HCT116 (cell line): ENCODE measurements at regions not wholly inside any gene's neighbourhood (a gene's known extent, or its start where the extent isn't known, plus 50 kb on each side); places are given as distances from the start of the nearest gene placed in this dataset.

ENCODE experiments used
- ATAC-seq: fragments of 200-7000 bp; cut with Tn5 transposase; 2 replicates; pipeline ENCODE4 v1.9.1; 2020; ENCODE audit warnings: mild to moderate bottlenecking, moderate library complexity
- BruUV-seq: library from RNA; stranded (reverse); fragments of 400-500 nt; replicated peaks from 2 replicates; lab custom pipeline; 2021; lab: Mats Ljungman, UMichigan
- CTCF ChIA-PET: fragments of 300-600 bp; sonication (Branson Sonifier 250); formaldehyde crosslinking; loops from one replicate; lab custom pipeline; 2021; ENCODE audit warnings: antibody characterized with exemption; lab: Charles Lee
- POLR2A ChIA-PET: fragments of 300-600, 350-600 bp; sonication (Branson Sonifier 250); formaldehyde crosslinking; loops from one replicate; lab custom pipeline; 2021; ENCODE audit warnings: antibody characterized with exemption; lab: Charles Lee
- RAD21 ChIA-PET, 2 experiments: fragments of 300-600 bp; sonication (Branson Sonifier 250); formaldehyde crosslinking; loops; one replicate each; lab custom pipeline; 2023; ENCODE audit warnings: low total read pairs in 2 of 2; ENCODE audit not compliant: uncharacterized antibody in 2 of 2, unreplicated experiment in 2 of 2, low non-redundant PET in 1 of 2; lab: Charles Lee
- DNase-seq: peaks from one replicate; pipeline ENCODE4 v3.0.0-alpha.2; 2010; ENCODE audit warnings: low read depth, low spot score
- H2AFZ ChIP-seq: fragments of 200-600 bp; shearing (Covaris generic), sonication (generic); 2 replicates; pipeline ENCODE4 v1.6.1; 2017; ENCODE audit warnings: low read depth, mixed run types, mixed read lengths, antibody characterized with exemption, low read length; ENCODE audit not compliant: poor library complexity, severe bottlenecking
- H3K27ac ChIP-seq: 2 replicates; pipeline ENCODE4 v1.5.1; 2012; ENCODE audit warnings: low read depth, low read length
- H3K27me3 ChIP-seq: fragments of 200-600 bp; sonication (generic); 2 replicates; pipeline ENCODE4 v1.6.1; 2016; ENCODE audit warnings: mixed run types, low read length, mixed read lengths; ENCODE audit not compliant: insufficient read depth
- H3K36me3 ChIP-seq, 2 experiments: fragments of 200-500 bp in 1 of 2; fragments of 200-600 bp in 1 of 2; sonication (Bioruptor generic) in 1 of 2; sonication (generic) in 1 of 2; 2 replicates each; pipeline versions ENCODE4 v1.5.1 to v1.6.1; 2014 to 2016; ENCODE audit warnings: low read length in 2 of 2, inconsistent platforms in 1 of 2, mixed read lengths in 1 of 2, mixed run types in 1 of 2; ENCODE audit not compliant: insufficient read depth in 2 of 2, control insufficient read depth in 1 of 2
- H3K4me1 ChIP-seq, 2 experiments: fragments of 200-600 bp in 1 of 2; sonication (generic) in 1 of 2; 2 replicates each; pipeline versions ENCODE4 v1.5.1 to v1.6.1; 2012 to 2017; ENCODE audit warnings: low read length in 2 of 2, inconsistent platforms in 1 of 2, mild to moderate bottlenecking in 1 of 2, mixed read lengths in 1 of 2, mixed run types in 1 of 2, moderate library complexity in 1 of 2; ENCODE audit not compliant: insufficient read depth in 2 of 2, control insufficient read depth in 1 of 2
- H3K4me2 ChIP-seq: fragments of 200-600 bp; sonication (generic); 2 replicates; pipeline ENCODE4 v1.6.1; 2017; ENCODE audit warnings: mixed run types, low read length, mixed read lengths
- H3K4me3 ChIP-seq, 2 experiments: fragments of 200-600 bp in 1 of 2; sonication (generic) in 1 of 2; replicated peaks in 1 of 2; 2 replicates each; pipeline ENCODE4 v1.5.1; 2011 to 2016; ENCODE audit warnings: low read length in 2 of 2, control low read depth in 1 of 2, low read depth in 1 of 2, mild to moderate bottlenecking in 1 of 2, mixed read lengths in 1 of 2, mixed run types in 1 of 2
- H3K79me2 ChIP-seq: fragments of 200-600 bp; sonication (generic); 2 replicates; pipeline ENCODE4 v1.6.1; 2017; ENCODE audit warnings: mild to moderate bottlenecking, mixed run types, low read length, moderate library complexity, mixed read lengths; ENCODE audit not compliant: insufficient read depth
- H3K9ac ChIP-seq: fragments of 200-600 bp; sonication (generic); 2 replicates; pipeline ENCODE4 v1.6.1; 2016; ENCODE audit warnings: low read length, mixed read lengths
- H3K9me2 ChIP-seq: fragments of 200-600 bp; sonication (generic), shearing (Covaris generic); 2 replicates; pipeline ENCODE4 v1.6.1; 2017; ENCODE audit warnings: mixed run types, mild to moderate bottlenecking, moderate library complexity; ENCODE audit not compliant: insufficient read depth
- H3K9me3 ChIP-seq, 2 experiments: fragments of 200-500 bp in 1 of 2; fragments of 200-600 bp in 1 of 2; sonication (Bioruptor generic) in 1 of 2; sonication (generic) in 1 of 2; 2 replicates each; pipeline ENCODE4 v1.6.1; 2014 to 2017; ENCODE audit warnings: low read length in 2 of 2, mixed read lengths in 2 of 2, inconsistent platforms in 1 of 2, low read depth in 1 of 2, mild to moderate bottlenecking in 1 of 2, mixed run types in 1 of 2, moderate library complexity in 1 of 2; ENCODE audit not compliant: control insufficient read depth in 1 of 2, insufficient read depth in 1 of 2
- H4K20me1 ChIP-seq: fragments of 200-600 bp; sonication (generic), shearing (Covaris generic); 2 replicates; pipeline ENCODE4 v1.6.1; 2017; ENCODE audit warnings: mixed run types, mild to moderate bottlenecking, moderate library complexity; ENCODE audit not compliant: insufficient read depth
- ATF3 ChIP-seq: IDR thresholded peaks from 2 replicates; pipeline ENCODE4 v1.6.1; 2012
- CBX3 ChIP-seq: IDR thresholded peaks from 2 replicates; pipeline ENCODE4 v1.6.1; 2012; ENCODE audit warnings: low read depth
- CEBPB ChIP-seq: IDR thresholded peaks from 2 replicates; pipeline ENCODE4 v1.6.1; 2012; ENCODE audit warnings: low read depth
- CTCF ChIP-seq, 3 experiments: fragments of 200-600 bp in 1 of 3; sonication (generic) in 1 of 3; IDR thresholded peaks in 2 of 3; conservative IDR thresholded peaks in 1 of 3; 2 replicates each; pipeline ENCODE4 v1.5.1; 2012 to 2017; ENCODE audit warnings: low read depth in 2 of 3, low read length in 2 of 3, antibody characterized with exemption in 1 of 3, borderline replicate concordance in 1 of 3, control low read depth in 1 of 3, mild to moderate bottlenecking in 1 of 3, mixed read lengths in 1 of 3, mixed run types in 1 of 3, moderate library complexity in 1 of 3; ENCODE audit not compliant: insufficient read depth in 1 of 3
- ELF1 ChIP-seq: IDR thresholded peaks from 2 replicates; pipeline ENCODE4 v1.6.1; 2012; ENCODE audit warnings: low read depth, borderline replicate concordance
- JUND ChIP-seq: IDR thresholded peaks from 2 replicates; pipeline ENCODE4 v1.6.1; 2012
- MAX ChIP-seq: IDR thresholded peaks from 2 replicates; pipeline ENCODE4 v1.6.1; 2012
- SIN3A ChIP-seq: IDR thresholded peaks from 2 replicates; pipeline ENCODE4 v1.6.1; 2012; ENCODE audit warnings: low read depth
- SP1 ChIP-seq: IDR thresholded peaks from 2 replicates; pipeline ENCODE4 v1.6.1; 2012; ENCODE audit warnings: low read depth
- TCF7L2 ChIP-seq: IDR thresholded peaks from 2 replicates; pipeline ENCODE4 v1.7.0; 2011; ENCODE audit warnings: borderline replicate concordance, inconsistent platforms; ENCODE audit not compliant: insufficient read depth, insufficient read length; ENCODE audit errors: extremely low read depth
- ZFX ChIP-seq: fragments of 450-650 bp; IDR thresholded peaks from 2 replicates; pipeline ENCODE4 v1.6.1; 2017
- ZNF274 ChIP-seq: fragments of 200-500 bp; sonication (Bioruptor generic); IDR thresholded peaks from 2 replicates; pipeline ENCODE4 v1.6.1; 2014; ENCODE audit warnings: mild to moderate bottlenecking, low read depth, low read length, inconsistent platforms
- intact Hi-C: fragments of 100-400 bp; cut with micrococcal nuclease; formaldehyde crosslinking; loops from 2 replicates; pipeline ENCODE4 v1.10.0; 2022

GRCh38 chr2:223652902-223653301 lies 50.7 kb upstream of the SCG2 start:
- H3K9me3 ChIP-seq, result no peaks in the 10 kb centered on the region
- POLR2A ChIA-PET, result no interaction called here
- no peaks in the 10 kb centered on the region for H3K9me2 ChIP-seq
- H3K4me2 ChIP-seq, result no peak overlapping the region
- no peaks in the 10 kb centered on the region for H3K79me2 ChIP-seq
- DNase-seq (no peak), ATAC-seq (no peak)
- no peaks in the 10 kb centered on the region for H4K20me1 ChIP-seq
- H3K9ac ChIP-seq, result no peak overlapping the region
- H2AFZ ChIP-seq, result no peak overlapping the region
- CTCF ChIA-PET, result no interaction called here
- BruUV-seq, result no TSS peak
- H3K4me1 ChIP-seq, result peaks cover 0 to 4% of the 10 kb centered on the region in 2 experiments; a peak in 1 of 4 replicates
- no peak overlapping the region for H3K4me3 ChIP-seq
- no peak overlapping the region for H3K27ac ChIP-seq
- intact Hi-C loops, result no loop called here
- RAD21 ChIA-PET, result no interaction called here
- no peaks in the 10 kb centered on the region for H3K27me3 ChIP-seq
- no peak for TF ChIP-seq ZFX
- no peak for TF ChIP-seq ATF3
- TF ChIP-seq SP1, result no peak
- TF ChIP-seq ELF1, result no peak
- TF ChIP-seq SIN3A, result no peak
- no peak for TF ChIP-seq JUND
- no peaks in the 10 kb centered on the region for H3K36me3 ChIP-seq

GRCh38 chr2:223652122-223652521 lies 50.0 kb upstream of the SCG2 start:
- intact Hi-C loops, result no loop called here
- RAD21 ChIA-PET, result interaction anchor here in 1 of 2 experiments (0.5 kb wide), 1 partner anchor 446 kb away, joined by 3 read pairs; no protein-coding TSS in a partner anchor
- no peaks in the 10 kb centered on the region for H3K36me3 ChIP-seq
- TF ChIP-seq TCF7L2, result no peak
- no peak for TF ChIP-seq ATF3
- no peak for TF ChIP-seq SIN3A
- no peak for TF ChIP-seq CBX3
- TF ChIP-seq ZNF274, result no peak
- no peak for TF ChIP-seq CEBPB
- TF ChIP-seq ZFX, result no peak
- TF ChIP-seq ELF1, result no peak
- TF ChIP-seq MAX, result no peak
- TF ChIP-seq CTCF (IDR thresholded peaks at IDR 0.05 in 2 of 3, conservative IDR thresholded peaks at IDR 0.05 in 1 of 3; ENCODE audit: borderline replicate concordance in 1 of 3, insufficient read depth in 1 of 3, low read depth in 2 of 3, low read length in 2 of 3), result no peak
- H3K79me2 ChIP-seq, result no peaks in the 10 kb centered on the region
- DNase-seq, result no peak
- CTCF ChIA-PET, result no interaction called here
- H3K27me3 ChIP-seq, result no peaks in the 10 kb centered on the region
- H4K20me1 ChIP-seq, result no peaks in the 10 kb centered on the region
- no peak overlapping the region for H3K9ac ChIP-seq
- H3K9me2 ChIP-seq, result no peaks in the 10 kb centered on the region
- no peaks in the 10 kb centered on the region for H3K9me3 ChIP-seq
- H2AFZ ChIP-seq, result no peak overlapping the region
- no TSS peak for BruUV-seq
- peaks cover 0 to 9% of the 10 kb centered on the region in 2 experiments; a peak in 1 of 4 replicates for H3K4me1 ChIP-seq
- POLR2A ChIA-PET, result no interaction called here
- no peak for ATAC-seq
- no peak overlapping the region for H3K27ac ChIP-seq
- no peak overlapping the region for H3K4me2 ChIP-seq
- no peak overlapping the region for H3K4me3 ChIP-seq
